ACC112 (cell line): ENCODE measurements at regions not wholly inside any gene's neighbourhood (a gene's known extent, or its start where the extent isn't known, plus 50 kb on each side); places are given as distances from the start of the nearest gene placed in this dataset.

Experiments used
- H2AFZ ChIP-seq: fragments of 200-600 bp; sonication (generic); one replicate; pipeline ENCODE4 v1.6.0; 2017; ENCODE audit warnings: antibody characterized with exemption, low read length; ENCODE audit not compliant: unreplicated experiment
- H3K27ac ChIP-seq: fragments of 200-600 bp; sonication (generic); 2 replicates; pipeline ENCODE4 v1.5.1; 2014; ENCODE audit warnings: low read depth, mild to moderate bottlenecking, antibody characterized with exemption, low read length, moderate library complexity
- H3K27me3 ChIP-seq: fragments of 200-600 bp; sonication (generic); 2 replicates; pipeline ENCODE4 v1.6.1; 2014; ENCODE audit warnings: mild to moderate bottlenecking, antibody characterized with exemption, low read length, moderate library complexity, mixed read lengths; ENCODE audit not compliant: insufficient read depth
- H3K36me3 ChIP-seq: fragments of 200-600 bp; sonication (generic); 2 replicates; pipeline ENCODE4 v1.6.1; 2016; ENCODE audit warnings: mild to moderate bottlenecking, antibody characterized with exemption, low read length, moderate library complexity, mixed read lengths; ENCODE audit not compliant: insufficient read depth
- H3K4me1 ChIP-seq: fragments of 200-600 bp; sonication (generic); one replicate; pipeline ENCODE4 v1.6.1; 2016; ENCODE audit warnings: low read length, mixed read lengths; ENCODE audit not compliant: insufficient read depth, unreplicated experiment, control insufficient read depth
- H3K4me3 ChIP-seq: fragments of 200-600 bp; sonication (generic); 2 replicates; pipeline ENCODE4 v1.5.1; 2014; ENCODE audit warnings: mild to moderate bottlenecking, low read depth, low read length
- H3K79me2 ChIP-seq: fragments of 200-600 bp; sonication (generic); one replicate; pipeline ENCODE4 v1.6.0; 2016; ENCODE audit warnings: low read length; ENCODE audit not compliant: control insufficient read depth, unreplicated experiment, insufficient read depth

- Histone ChIP-seq H3K27ac (no peak overlapping the region), H2AFZ (no peak overlapping the region), H3K4me3 (no peak overlapping the region), H3K4me1 (no peaks in the 10 kb centered on the region), H3K27me3 (peaks cover 33% of the 10 kb centered on the region), H3K79me2 (no peaks in the 10 kb centered on the region), H3K36me3 (no peaks in the 10 kb centered on the region)
Observed at GRCh38 chr18:76662626-76663025, 159.7 kb upstream of the ZNF236 start.

- Histone ChIP-seq H3K4me1 (no peaks in the 10 kb centered on the region), H3K36me3 (no peaks in the 10 kb centered on the region), H3K4me3 (no peak overlapping the region), H2AFZ (no peak overlapping the region), H3K27ac (no peak overlapping the region), H3K27me3 (peaks cover 43% of the 10 kb centered on the region), H3K79me2 (no peaks in the 10 kb centered on the region)
Observed at GRCh38 chr18:76660571-76661192, 161.7 kb upstream of the ZNF236 start.

DNA sequence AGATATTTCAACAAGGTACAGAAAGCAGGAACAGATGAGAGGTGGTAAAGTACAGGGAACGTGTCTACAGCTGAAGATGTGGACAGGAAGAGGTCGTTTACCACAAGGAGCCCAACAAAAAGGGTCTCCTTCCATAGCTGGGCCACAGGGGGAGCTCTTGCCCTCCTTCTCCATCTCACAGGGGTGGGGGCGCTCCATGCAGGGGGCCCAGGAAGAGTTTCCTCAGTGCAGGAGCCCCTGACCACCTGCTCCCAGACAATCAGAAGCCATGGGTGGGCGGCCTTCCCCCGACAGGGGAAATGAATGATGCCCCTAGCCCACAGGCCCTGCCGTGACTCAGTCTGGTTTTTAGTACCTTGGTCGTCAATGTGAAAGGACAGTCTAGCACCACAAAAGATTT lies 163.6 kb upstream of the ZNF516 start:
- Histone ChIP-seq H3K79me2 (no peaks in the 10 kb centered on the region), H3K4me3 (no peak overlapping the region), H3K27me3 (peaks cover 62% of the 10 kb centered on the region), H2AFZ (no peak overlapping the region), H3K4me1 (no peaks in the 10 kb centered on the region), H3K27ac (no peak overlapping the region), H3K36me3 (no peaks in the 10 kb centered on the region)

DNA sequence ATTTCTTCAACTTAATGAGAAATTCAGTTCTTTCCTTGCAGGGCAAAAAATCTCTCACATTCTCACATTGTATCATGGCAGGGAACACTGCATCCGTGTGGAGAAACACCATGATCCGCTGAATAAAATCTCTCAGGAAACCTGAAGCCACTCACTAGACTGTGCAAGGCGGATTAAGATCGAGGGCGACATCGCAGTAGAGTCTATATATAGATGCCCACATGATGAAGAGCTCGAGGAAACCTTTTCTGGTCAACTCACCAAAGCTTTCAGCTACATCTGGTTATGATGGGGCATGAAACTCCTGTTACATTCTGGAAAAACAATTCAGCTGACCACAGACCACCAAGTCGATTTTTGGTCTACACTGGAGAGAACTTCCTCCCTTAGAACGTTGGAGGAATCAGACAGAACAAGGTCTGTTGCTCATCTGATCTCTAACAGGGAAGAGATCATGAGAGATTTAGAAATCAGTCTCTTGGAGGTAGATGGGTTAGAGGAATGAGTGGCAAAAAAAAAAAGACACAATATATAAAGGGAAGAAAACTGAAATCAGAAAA lies 162.9 kb upstream of the ZNF516 start:
- no peaks in the 10 kb centered on the region for H3K4me1 ChIP-seq
- H3K27ac ChIP-seq: no peak overlapping the region
- no peak overlapping the region for H3K4me3 ChIP-seq
- peaks cover 64% of the 10 kb centered on the region for H3K27me3 ChIP-seq
- H2AFZ ChIP-seq: no peak overlapping the region
- H3K36me3 ChIP-seq: no peaks in the 10 kb centered on the region
- no peaks in the 10 kb centered on the region for H3K79me2 ChIP-seq

DNA sequence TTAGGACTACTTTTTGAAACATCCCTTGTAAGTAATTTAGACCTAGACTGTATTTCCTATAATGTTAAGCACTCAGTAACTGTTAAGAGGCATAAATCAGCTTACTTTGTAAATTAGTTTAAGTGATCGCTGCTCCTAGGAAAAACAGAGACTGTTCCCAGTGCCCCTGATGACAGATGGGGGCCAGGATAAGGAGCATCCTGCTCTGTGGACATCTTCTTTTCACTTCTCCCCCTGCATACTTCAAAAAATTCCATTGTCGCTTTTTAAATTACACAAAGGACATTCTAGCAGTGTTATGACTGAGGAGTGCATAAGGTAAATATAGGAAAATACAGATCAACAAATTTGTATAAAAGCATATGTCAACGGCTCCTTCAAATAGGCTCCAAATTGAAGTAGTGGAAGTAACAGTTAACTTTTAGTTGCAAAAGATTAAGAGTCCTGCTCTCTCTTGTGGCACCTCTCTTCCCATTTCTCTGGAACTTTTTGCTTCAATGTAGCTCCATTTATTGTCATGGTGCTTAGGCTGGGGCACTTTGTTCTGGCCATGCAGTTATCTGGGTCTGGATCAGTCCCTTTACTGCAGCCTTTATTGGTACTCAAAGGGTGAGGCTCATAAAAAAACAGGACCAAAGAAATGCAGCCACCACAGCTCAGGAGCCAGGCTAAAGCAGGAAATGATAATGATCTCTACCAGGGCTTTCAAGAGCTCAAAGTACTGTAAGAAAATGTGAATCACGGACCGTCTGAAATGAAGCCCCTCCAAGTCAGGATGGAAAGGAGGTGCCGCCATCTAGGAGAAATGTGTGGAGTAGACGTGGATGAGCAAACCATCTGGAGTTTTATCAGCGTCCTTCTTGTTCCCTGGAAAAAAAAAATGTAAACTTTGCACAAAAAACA lies 162.1 kb upstream of the ZNF516 start:
- Histone ChIP-seq H3K79me2 (no peaks in the 10 kb centered on the region), H3K4me1 (no peaks in the 10 kb centered on the region), H2AFZ (no peak overlapping the region), H3K27me3 (peaks cover 67% of the 10 kb centered on the region), H3K4me3 (no peak overlapping the region), H3K27ac (no peak overlapping the region), H3K36me3 (no peaks in the 10 kb centered on the region)

DNA sequence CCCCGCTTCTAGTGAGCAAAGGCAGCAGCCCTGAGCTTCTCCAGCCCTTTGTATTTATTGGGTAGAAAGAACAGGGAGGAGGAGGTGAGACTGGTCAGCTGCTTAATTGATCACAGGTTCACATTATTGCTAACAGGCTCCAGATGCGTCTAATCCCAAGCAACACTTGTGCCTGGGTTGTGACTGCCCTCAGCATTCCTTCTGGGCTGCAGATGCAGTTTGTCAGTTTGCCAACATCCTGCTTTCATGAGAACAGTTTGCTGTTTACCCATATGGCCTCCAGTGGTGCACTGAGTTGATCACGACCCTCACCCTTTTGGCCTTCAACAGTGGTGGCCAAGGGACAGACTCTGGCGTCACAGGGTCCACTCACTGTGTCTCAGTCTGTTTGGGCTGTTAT lies 159.5 kb upstream of the ZNF516 start:
- H3K27ac ChIP-seq: no peak overlapping the region
- H2AFZ ChIP-seq: no peak overlapping the region
- no peak overlapping the region for H3K4me3 ChIP-seq
- peaks cover 80% of the 10 kb centered on the region for H3K27me3 ChIP-seq
- H3K4me1 ChIP-seq: no peaks in the 10 kb centered on the region
- H3K36me3 ChIP-seq: no peaks in the 10 kb centered on the region
- no peaks in the 10 kb centered on the region for H3K79me2 ChIP-seq

- H3K27ac ChIP-seq: no peak overlapping the region
- H3K27me3 ChIP-seq: peaks cover 38% of the 10 kb centered on the region
- no peaks in the 10 kb centered on the region for H3K79me2 ChIP-seq
- H3K36me3 ChIP-seq: no peaks in the 10 kb centered on the region
- H2AFZ ChIP-seq: no peak overlapping the region
- H3K4me1 ChIP-seq: no peaks in the 10 kb centered on the region
- H3K4me3 ChIP-seq: no peak overlapping the region
Observed at GRCh38 chr18:76647322-76647721, 152.3 kb upstream of the ZNF516 start.

GRCh38 chr18:76644580-76644979 lies 149.5 kb upstream of the ZNF516 start:
- no peaks in the 10 kb centered on the region for H3K79me2 ChIP-seq
- no peaks in the 10 kb centered on the region for H3K36me3 ChIP-seq
- H3K27ac ChIP-seq: no peak overlapping the region
- H3K4me1 ChIP-seq: no peaks in the 10 kb centered on the region
- H2AFZ ChIP-seq: no peak overlapping the region
- H3K27me3 ChIP-seq: peaks cover 10% of the 10 kb centered on the region
- H3K4me3 ChIP-seq: no peak overlapping the region

DNA sequence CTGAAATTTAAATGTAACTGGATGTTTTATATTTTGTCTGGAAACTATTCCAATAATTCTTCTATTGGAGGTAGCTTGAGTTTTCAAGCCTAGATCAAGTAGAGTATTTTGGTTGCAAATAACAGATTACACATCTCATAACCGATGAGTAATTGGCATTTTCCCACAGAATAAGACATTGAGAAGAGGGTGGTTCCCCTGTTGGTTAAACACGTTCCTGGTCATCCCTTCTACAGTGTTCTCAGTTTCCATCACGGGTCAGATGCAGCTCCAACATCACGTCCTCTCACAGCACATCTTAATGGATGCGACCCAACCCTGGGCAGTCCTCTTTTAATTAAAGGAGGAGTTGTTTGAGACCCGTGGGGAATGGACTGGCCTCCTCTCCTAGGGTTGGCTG lies 149.0 kb upstream of the ZNF516 start:
- peaks cover 9% of the 10 kb centered on the region for H3K27me3 ChIP-seq
- H3K4me3 ChIP-seq: no peak overlapping the region
- no peaks in the 10 kb centered on the region for H3K36me3 ChIP-seq
- H3K4me1 ChIP-seq: no peaks in the 10 kb centered on the region
- no peak overlapping the region for H2AFZ ChIP-seq
- no peaks in the 10 kb centered on the region for H3K79me2 ChIP-seq
- no peak overlapping the region for H3K27ac ChIP-seq

DNA sequence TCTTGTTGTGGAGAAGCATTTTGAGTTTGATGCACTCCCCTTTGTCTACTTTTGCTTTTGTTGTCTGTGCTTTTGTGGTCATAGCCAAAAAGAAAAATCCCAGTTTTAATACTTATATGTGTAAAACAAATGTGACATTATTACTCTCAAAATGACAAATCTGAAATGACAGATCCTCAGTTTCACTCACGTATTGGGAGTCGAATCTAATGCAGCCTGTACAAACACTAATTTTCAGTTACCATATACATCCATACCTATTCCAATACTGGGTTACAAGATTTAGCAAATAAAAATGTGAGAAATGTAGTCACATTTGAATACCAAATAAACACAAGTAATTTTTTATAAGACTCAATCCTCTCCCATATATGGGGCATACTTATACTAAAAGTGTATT lies 148.2 kb upstream of the ZNF516 start:
- H3K36me3 ChIP-seq: no peaks in the 10 kb centered on the region
- no peak overlapping the region for H2AFZ ChIP-seq
- no peaks in the 10 kb centered on the region for H3K4me1 ChIP-seq
- H3K79me2 ChIP-seq: no peaks in the 10 kb centered on the region
- H3K27me3 ChIP-seq: peaks cover 6% of the 10 kb centered on the region
- H3K4me3 ChIP-seq: no peak overlapping the region
- no peak overlapping the region for H3K27ac ChIP-seq

DNA sequence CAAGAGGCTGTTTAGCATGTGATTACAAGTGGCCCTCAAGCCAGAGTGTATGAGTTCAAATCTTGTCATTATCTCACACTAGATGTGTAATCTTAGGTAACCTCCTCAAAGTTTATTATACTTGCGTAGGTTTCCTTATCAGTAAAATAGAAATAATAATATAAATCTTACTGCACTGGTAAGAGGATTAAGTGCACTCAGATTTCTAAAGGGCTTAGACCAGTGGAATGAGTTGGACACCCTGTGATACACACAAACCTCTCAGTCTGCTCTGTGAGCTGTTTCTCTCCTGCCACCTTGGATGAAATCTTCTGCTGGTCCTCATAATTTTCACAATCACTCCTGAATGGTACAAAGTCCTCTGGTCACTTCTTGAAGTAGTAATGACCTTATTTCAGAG lies 145.4 kb upstream of the ZNF516 start:
- H3K79me2 ChIP-seq: no peaks in the 10 kb centered on the region
- no peaks in the 10 kb centered on the region for H3K27me3 ChIP-seq
- no peaks in the 10 kb centered on the region for H3K4me1 ChIP-seq
- no peak overlapping the region for H3K4me3 ChIP-seq
- H3K27ac ChIP-seq: no peak overlapping the region
- no peaks in the 10 kb centered on the region for H3K36me3 ChIP-seq
- no peak overlapping the region for H2AFZ ChIP-seq
